22Rv1 (cell line): ENCODE measurements at regions not wholly inside any gene's neighbourhood (a gene's known extent, or its start where the extent isn't known, plus 50 kb on each side); places are given as distances from the start of the nearest gene placed in this dataset.

ENCODE experiments used
- ZFX ChIP-seq: fragments of 450-650 bp; IDR thresholded peaks from 2 replicates; pipeline ENCODE4 v1.6.1; 2017; ENCODE audit warnings: antibody characterized with exemption, borderline replicate concordance
- TF ChIP-seq, protein P1 (sequence below): fragments of 450-650 bp; IDR thresholded peaks from 2 replicates; pipeline ENCODE4 v1.5.1; 2017; ENCODE audit warnings: mild to moderate bottlenecking

DNA sequence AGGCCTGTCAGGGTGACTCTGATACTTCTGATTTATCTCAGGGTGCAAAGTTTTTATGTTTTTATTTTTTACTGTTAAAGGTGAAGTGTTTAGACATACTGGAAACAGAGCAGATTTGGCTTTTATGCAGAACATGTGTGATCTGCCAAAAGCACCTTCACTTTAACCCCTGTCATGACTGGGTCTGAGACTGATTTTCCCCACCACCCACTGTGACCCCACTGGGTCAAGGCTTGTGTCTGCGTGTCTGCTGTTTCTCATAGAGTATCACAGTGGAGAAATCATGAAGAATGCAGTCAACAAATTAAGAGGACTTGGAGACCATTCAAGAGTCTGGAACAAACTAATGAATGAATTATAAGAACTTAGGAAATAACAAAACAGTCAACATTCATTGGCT is 131.2 kb downstream of the SPTSSA start:
- TF ChIP-seq, protein P1, sequence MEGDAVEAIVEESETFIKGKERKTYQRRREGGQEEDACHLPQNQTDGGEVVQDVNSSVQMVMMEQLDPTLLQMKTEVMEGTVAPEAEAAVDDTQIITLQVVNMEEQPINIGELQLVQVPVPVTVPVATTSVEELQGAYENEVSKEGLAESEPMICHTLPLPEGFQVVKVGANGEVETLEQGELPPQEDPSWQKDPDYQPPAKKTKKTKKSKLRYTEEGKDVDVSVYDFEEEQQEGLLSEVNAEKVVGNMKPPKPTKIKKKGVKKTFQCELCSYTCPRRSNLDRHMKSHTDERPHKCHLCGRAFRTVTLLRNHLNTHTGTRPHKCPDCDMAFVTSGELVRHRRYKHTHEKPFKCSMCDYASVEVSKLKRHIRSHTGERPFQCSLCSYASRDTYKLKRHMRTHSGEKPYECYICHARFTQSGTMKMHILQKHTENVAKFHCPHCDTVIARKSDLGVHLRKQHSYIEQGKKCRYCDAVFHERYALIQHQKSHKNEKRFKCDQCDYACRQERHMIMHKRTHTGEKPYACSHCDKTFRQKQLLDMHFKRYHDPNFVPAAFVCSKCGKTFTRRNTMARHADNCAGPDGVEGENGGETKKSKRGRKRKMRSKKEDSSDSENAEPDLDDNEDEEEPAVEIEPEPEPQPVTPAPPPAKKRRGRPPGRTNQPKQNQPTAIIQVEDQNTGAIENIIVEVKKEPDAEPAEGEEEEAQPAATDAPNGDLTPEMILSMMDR: no peak
- TF ChIP-seq ZFX: no peak
